GM23338 (cell line): ENCODE measurements at regions not wholly inside any gene's neighbourhood (a gene's known extent, or its start where the extent isn't known, plus 50 kb on each side); places are given as distances from the start of the nearest gene placed in this dataset.

Experiments
- ATAC-seq: fragments of 200-7000 bp; cut with Tn5 transposase; 3 replicates; pipeline ENCODE4 v1.9.1; 2020
- DNase-seq: peaks from one replicate; pipeline ENCODE4 v3.0.0-alpha.2; 2015; ENCODE audit warnings: low spot score
- H2AFZ ChIP-seq: fragments of 200-600 bp; sonication (generic); 2 replicates; pipeline ENCODE4 v1.8.0; 2016; ENCODE audit warnings: antibody characterized with exemption, mild to moderate bottlenecking, moderate library complexity
- H3F3A ChIP-seq: fragments of 200-600 bp; sonication (generic); replicated peaks from 2 replicates; pipeline ENCODE4 v1.8.0; 2017; ENCODE audit warnings: antibody characterized with exemption, mixed run types, low read depth
- H3K27ac ChIP-seq: fragments of 200-600 bp; sonication (generic); 2 replicates; pipeline ENCODE4 v1.6.1; 2016; ENCODE audit warnings: low read depth
- H3K27me3 ChIP-seq: fragments of 200-600 bp; sonication (generic); 2 replicates; pipeline ENCODE4 v1.8.0; 2016; ENCODE audit warnings: mild to moderate bottlenecking, mixed run types, moderate library complexity; ENCODE audit not compliant: insufficient read depth
- H3K36me3 ChIP-seq: fragments of 200-600 bp; sonication (generic); 2 replicates; pipeline ENCODE4 v1.8.0; 2016; ENCODE audit warnings: mild to moderate bottlenecking; ENCODE audit not compliant: insufficient read depth
- H3K4me1 ChIP-seq: fragments of 200-600 bp; sonication (generic); 2 replicates; pipeline ENCODE4 v1.8.0; 2016; ENCODE audit warnings: mild to moderate bottlenecking, moderate library complexity; ENCODE audit not compliant: insufficient read depth
- H3K4me2 ChIP-seq: fragments of 200-600 bp; sonication (generic); 2 replicates; pipeline ENCODE4 v1.7.1; 2017; ENCODE audit warnings: mixed run types
- H3K4me3 ChIP-seq: fragments of 200-600 bp; sonication (generic); 2 replicates; pipeline ENCODE4 v1.6.1; 2016; ENCODE audit warnings: mixed run types
- H3K79me2 ChIP-seq: fragments of 200-600 bp; sonication (generic); replicated peaks from 2 replicates; pipeline ENCODE4 v1.8.0; 2017; ENCODE audit warnings: mild to moderate bottlenecking; ENCODE audit not compliant: insufficient read depth
- H3K9me2 ChIP-seq: fragments of 200-600 bp; sonication (generic); 2 replicates; pipeline ENCODE4 v1.8.0; 2017; ENCODE audit not compliant: insufficient read depth
- H4K20me1 ChIP-seq: fragments of 200-600 bp; sonication (generic); replicated peaks from 2 replicates; pipeline ENCODE4 v1.8.0; 2017; ENCODE audit warnings: mild to moderate bottlenecking; ENCODE audit not compliant: insufficient read depth
- H3K27ac Mint-ChIP-seq: 2 replicates; pipeline ENCODE4 v1.8.0; 2020; ENCODE audit warnings: inconsistent platforms, mild to moderate bottlenecking, moderate library complexity, mixed read lengths
- H3K27me3 Mint-ChIP-seq: 3 replicates; pipeline ENCODE4 v1.8.0; 2022; ENCODE audit warnings: low read depth, mild to moderate bottlenecking, moderate library complexity, mixed read lengths, inconsistent platforms; ENCODE audit not compliant: insufficient read depth, poor library complexity
- H3K36me3 Mint-ChIP-seq: 3 replicates; pipeline ENCODE4 v1.8.0; 2021; ENCODE audit warnings: low read depth, mild to moderate bottlenecking, inconsistent platforms, moderate library complexity, mixed read lengths
- H3K4me1 Mint-ChIP-seq: 3 replicates; pipeline ENCODE4 v1.8.0; 2020; ENCODE audit warnings: mild to moderate bottlenecking, inconsistent platforms, mixed read lengths
- H3K4me3 Mint-ChIP-seq: 3 replicates; pipeline ENCODE4 v1.8.0; 2021; ENCODE audit warnings: moderate library complexity, mild to moderate bottlenecking, inconsistent platforms, mixed read lengths
- H3K9me3 Mint-ChIP-seq: 3 replicates; pipeline ENCODE4 v1.8.0; 2020; ENCODE audit warnings: moderate library complexity, mild to moderate bottlenecking, inconsistent platforms, mixed read lengths
- CREB1 ChIP-seq: fragments of 250-450 bp; sonication (Bioruptor Pico); IDR thresholded peaks from 2 replicates; pipeline ENCODE4 v1.5.0; 2020; ENCODE audit warnings: low read depth, mild to moderate bottlenecking, moderate library complexity
- CTCF ChIP-seq, 2 experiments: fragments of 200-600 bp in 1 of 2; sonication (generic) in 1 of 2; conservative IDR thresholded peaks; 2 replicates each; pipeline versions ENCODE4 v1.5.1 to v1.6.1; 2016 to 2017; ENCODE audit warnings: antibody characterized with exemption in 2 of 2, low read depth in 2 of 2, mild to moderate bottlenecking in 2 of 2, moderate library complexity in 1 of 2
- EZH2 ChIP-seq: fragments of 200-600 bp; sonication (generic); IDR thresholded peaks from one replicate; pipeline ENCODE4 v1.8.0; 2017; ENCODE audit warnings: antibody characterized with exemption, mild to moderate bottlenecking, low read depth; ENCODE audit not compliant: unreplicated experiment
- EZH2phosphoT487 ChIP-seq: fragments of 200-600 bp; sonication (generic); IDR thresholded peaks from one replicate; pipeline ENCODE4 v1.8.1; 2018; ENCODE audit warnings: antibody characterized with exemption; ENCODE audit not compliant: unreplicated experiment
- JUNB ChIP-seq: IDR thresholded peaks from one replicate; pipeline ENCODE4 v1.6.1; 2016; ENCODE audit warnings: antibody characterized with exemption; ENCODE audit not compliant: unreplicated experiment
- ZNF114 ChIP-seq: fragments of 250-450 bp; sonication (Bioruptor Pico); IDR thresholded peaks from 2 replicates; pipeline ENCODE4 v1.5.0; 2020; ENCODE audit warnings: mild to moderate bottlenecking, moderate library complexity
- ZNF331 ChIP-seq: fragments of 250-450 bp; sonication (Bioruptor Pico); IDR thresholded peaks from 2 replicates; pipeline ENCODE4 v1.5.0; 2020; ENCODE audit warnings: low read depth, mild to moderate bottlenecking, moderate library complexity
- ZNF462 ChIP-seq: fragments of 250-450 bp; sonication (Bioruptor Pico); IDR thresholded peaks from 2 replicates; pipeline ENCODE4 v1.5.0; 2020; ENCODE audit warnings: mild to moderate bottlenecking, moderate library complexity
- TF ChIP-seq, protein P1 (sequence below): IDR thresholded peaks from one replicate; pipeline ENCODE4 v1.6.1; 2018; ENCODE audit warnings: antibody characterized with exemption; ENCODE audit not compliant: unreplicated experiment

DNA sequence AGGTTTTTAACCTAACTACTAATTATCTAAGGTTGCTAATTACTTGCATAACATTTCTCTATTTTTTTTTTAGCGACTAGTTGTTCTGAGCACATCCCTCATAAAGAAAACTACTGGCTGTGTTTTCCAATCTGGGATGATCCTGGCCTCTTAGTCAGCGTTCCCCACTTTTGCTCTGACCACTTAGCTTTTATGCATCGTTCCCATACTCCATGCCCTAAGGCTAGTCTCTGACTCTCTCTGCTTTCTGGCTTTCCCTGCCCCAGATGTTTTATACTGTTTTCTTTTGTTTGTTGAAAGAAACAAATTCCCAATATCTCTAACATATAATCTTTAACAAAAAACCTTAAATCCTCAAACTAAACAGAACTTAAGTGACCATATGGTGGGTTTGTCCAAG is 217.9 kb downstream of the SPATA31D1 start (continued):
- no peak for TF ChIP-seq ZNF462 (CRISPR knock-in tag)
- TF ChIP-seq EZH2, result no peak
- TF ChIP-seq EZH2phosphoT487, result no peak
- TF ChIP-seq ZNF331 (CRISPR knock-in tag), result no peak
- TF ChIP-seq, protein P1, sequence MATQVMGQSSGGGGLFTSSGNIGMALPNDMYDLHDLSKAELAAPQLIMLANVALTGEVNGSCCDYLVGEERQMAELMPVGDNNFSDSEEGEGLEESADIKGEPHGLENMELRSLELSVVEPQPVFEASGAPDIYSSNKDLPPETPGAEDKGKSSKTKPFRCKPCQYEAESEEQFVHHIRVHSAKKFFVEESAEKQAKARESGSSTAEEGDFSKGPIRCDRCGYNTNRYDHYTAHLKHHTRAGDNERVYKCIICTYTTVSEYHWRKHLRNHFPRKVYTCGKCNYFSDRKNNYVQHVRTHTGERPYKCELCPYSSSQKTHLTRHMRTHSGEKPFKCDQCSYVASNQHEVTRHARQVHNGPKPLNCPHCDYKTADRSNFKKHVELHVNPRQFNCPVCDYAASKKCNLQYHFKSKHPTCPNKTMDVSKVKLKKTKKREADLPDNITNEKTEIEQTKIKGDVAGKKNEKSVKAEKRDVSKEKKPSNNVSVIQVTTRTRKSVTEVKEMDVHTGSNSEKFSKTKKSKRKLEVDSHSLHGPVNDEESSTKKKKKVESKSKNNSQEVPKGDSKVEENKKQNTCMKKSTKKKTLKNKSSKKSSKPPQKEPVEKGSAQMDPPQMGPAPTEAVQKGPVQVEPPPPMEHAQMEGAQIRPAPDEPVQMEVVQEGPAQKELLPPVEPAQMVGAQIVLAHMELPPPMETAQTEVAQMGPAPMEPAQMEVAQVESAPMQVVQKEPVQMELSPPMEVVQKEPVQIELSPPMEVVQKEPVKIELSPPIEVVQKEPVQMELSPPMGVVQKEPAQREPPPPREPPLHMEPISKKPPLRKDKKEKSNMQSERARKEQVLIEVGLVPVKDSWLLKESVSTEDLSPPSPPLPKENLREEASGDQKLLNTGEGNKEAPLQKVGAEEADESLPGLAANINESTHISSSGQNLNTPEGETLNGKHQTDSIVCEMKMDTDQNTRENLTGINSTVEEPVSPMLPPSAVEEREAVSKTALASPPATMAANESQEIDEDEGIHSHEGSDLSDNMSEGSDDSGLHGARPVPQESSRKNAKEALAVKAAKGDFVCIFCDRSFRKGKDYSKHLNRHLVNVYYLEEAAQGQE, result no peak
- no peak for TF ChIP-seq JUNB

DNA sequence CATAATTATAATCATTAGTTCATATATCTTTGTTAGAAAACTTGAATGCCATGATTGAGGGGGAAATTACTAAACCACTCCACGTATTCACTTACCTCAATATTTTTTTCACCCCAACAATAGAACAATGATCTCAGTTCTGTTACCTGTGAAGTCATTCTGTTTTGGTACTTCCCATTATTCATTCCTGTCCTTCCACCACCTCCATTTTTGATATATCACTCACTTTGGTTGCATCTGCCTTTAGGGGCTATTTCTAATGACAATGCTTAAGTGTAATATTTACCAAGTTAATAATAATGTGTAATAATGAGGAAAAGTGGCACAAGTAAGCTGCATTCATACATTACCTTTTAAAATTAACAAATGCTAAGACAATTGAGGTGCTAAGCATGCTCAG is 218.4 kb downstream of the SPATA31D1 start:
- TF ChIP-seq EZH2phosphoT487 (no peak), ZNF114 (CRISPR knock-in tag) (no peak), ZNF331 (CRISPR knock-in tag) (no peak), CREB1 (no peak), CTCF (conservative IDR thresholded peaks at IDR 0.05; ENCODE audit: low read depth in 2 of 2) (no peak), EZH2 (no peak)
- TF ChIP-seq, protein P1, result no peak
- Mint-ChIP-seq H3K9me3 (no peaks in the 10 kb centered on the region), H3K27ac (no peak overlapping the region), H3K4me3 (no peak overlapping the region), H3K4me1 (peaks cover 2% of the 10 kb centered on the region; the same call in 2 of the 3 replicates), H3K27me3 (peaks cover 2% of the 10 kb centered on the region), H3K36me3 (no peaks in the 10 kb centered on the region)
- Histone ChIP-seq H3K4me2 (no peak overlapping the region), H3K27me3 (no peaks in the 10 kb centered on the region), H4K20me1 (no peaks in the 10 kb centered on the region), H3F3A (no peaks in the 10 kb centered on the region), H2AFZ (no peak overlapping the region), H3K27ac (no peak overlapping the region), H3K4me3 (no peak overlapping the region), H3K36me3 (no peaks in the 10 kb centered on the region), H3K79me2 (no peaks in the 10 kb centered on the region), H3K9me2 (no peaks in the 10 kb centered on the region), H3K4me1 (no peaks in the 10 kb centered on the region)
- ATAC-seq (no peak), DNase-seq (no peak)
